ENCODE measurements at regions not wholly inside any gene's neighbourhood (a gene's known extent, or its start where the extent isn't known, plus 50 kb on each side); places are given as distances from the start of the nearest gene placed in this dataset.
"Not testable (repeated sequence)": the region's sequence is repeated elsewhere in the genome, so short reads cannot be mapped to it uniquely, and the experiment has no call there.

- in situ Hi-C loops (cut with HindIII; ENCODE audit: low sequenced_read_pairs): no loop called here
Measured at GRCh38 chr1:82366689-82367088, 566.0 kb downstream of the ADGRL2 start.

- in situ Hi-C loops (cut with HindIII; ENCODE audit: low sequenced_read_pairs): not testable (repeated sequence)
Measured at GRCh38 chr1:82359541-82359940, 558.8 kb downstream of the ADGRL2 start.

GRCh38 chr1:82358706-82359105, 558.0 kb downstream of the ADGRL2 start:
- in situ Hi-C loops (cut with HindIII; ENCODE audit: low sequenced_read_pairs): not testable (repeated sequence)

- in situ Hi-C loops (cut with HindIII; ENCODE audit: low sequenced_read_pairs): not testable (repeated sequence)
Measured at GRCh38 chr1:82354546-82354945, 553.8 kb downstream of the ADGRL2 start.

- in situ Hi-C loops (cut with HindIII; ENCODE audit: low sequenced_read_pairs): no loop called here
Measured at GRCh38 chr1:82348487-82348886, 547.8 kb downstream of the ADGRL2 start.

GRCh38 chr1:82346141-82346540, 545.4 kb downstream of the ADGRL2 start:
- in situ Hi-C loops (cut with HindIII; ENCODE audit: low sequenced_read_pairs): no loop called here

- in situ Hi-C loops (cut with HindIII; ENCODE audit: low sequenced_read_pairs): no loop called here
Measured at GRCh38 chr1:82343381-82343780, 542.6 kb downstream of the ADGRL2 start.

- in situ Hi-C loops (cut with HindIII; ENCODE audit: low sequenced_read_pairs): no loop called here
Measured at GRCh38 chr1:82337635-82338034, 536.9 kb downstream of the ADGRL2 start.

- in situ Hi-C loops (cut with HindIII; ENCODE audit: low sequenced_read_pairs): no loop called here
Measured at GRCh38 chr1:82330330-82330729, 529.6 kb downstream of the ADGRL2 start.

GRCh38 chr1:82329226-82329625, 528.5 kb downstream of the ADGRL2 start:
- in situ Hi-C loops (cut with HindIII; ENCODE audit: low sequenced_read_pairs): no loop called here

GRCh38 chr1:82323144-82323841, 522.6 kb downstream of the ADGRL2 start:
- in situ Hi-C loops (cut with HindIII; ENCODE audit: low sequenced_read_pairs): no loop called here

- in situ Hi-C loops (cut with HindIII; ENCODE audit: low sequenced_read_pairs): no loop called here
Measured at GRCh38 chr1:82321794-82322193, 521.1 kb downstream of the ADGRL2 start.

- in situ Hi-C loops (cut with HindIII; ENCODE audit: low sequenced_read_pairs): no loop called here
Measured at GRCh38 chr1:82319546-82319945, 518.8 kb downstream of the ADGRL2 start.

- in situ Hi-C loops (cut with HindIII; ENCODE audit: low sequenced_read_pairs): no loop called here
Measured at GRCh38 chr1:82318921-82319320, 518.2 kb downstream of the ADGRL2 start.

- in situ Hi-C loops (cut with HindIII; ENCODE audit: low sequenced_read_pairs): no loop called here
Measured at GRCh38 chr1:82318265-82318664, 517.5 kb downstream of the ADGRL2 start.

- in situ Hi-C loops (cut with HindIII; ENCODE audit: low sequenced_read_pairs): no loop called here
Measured at GRCh38 chr1:82317671-82318070, 516.9 kb downstream of the ADGRL2 start.

GRCh38 chr1:82299656-82300055, 498.9 kb downstream of the ADGRL2 start:
- in situ Hi-C loops (cut with HindIII; ENCODE audit: low sequenced_read_pairs): no loop called here

GRCh38 chr1:82299056-82299455, 498.3 kb downstream of the ADGRL2 start:
- in situ Hi-C loops (cut with HindIII; ENCODE audit: low sequenced_read_pairs): no loop called here

GRCh38 chr1:82297139-82297896, 496.6 kb downstream of the ADGRL2 start:
- in situ Hi-C loops (cut with HindIII; ENCODE audit: low sequenced_read_pairs): no loop called here

GRCh38 chr1:82287556-82287955, 486.8 kb downstream of the ADGRL2 start:
- in situ Hi-C loops (cut with HindIII; ENCODE audit: low sequenced_read_pairs): no loop called here

- in situ Hi-C loops (cut with HindIII; ENCODE audit: low sequenced_read_pairs): no loop called here
Measured at GRCh38 chr1:82284213-82284612, 483.5 kb downstream of the ADGRL2 start.

- in situ Hi-C loops (cut with HindIII; ENCODE audit: low sequenced_read_pairs): no loop called here
Measured at GRCh38 chr1:82279241-82279640, 478.5 kb downstream of the ADGRL2 start.
